ENCODE measurements at regions not wholly inside any gene's neighbourhood (a gene's known extent, or its start where the extent isn't known, plus 50 kb on each side); places are given as distances from the start of the nearest gene placed in this dataset.
"Not testable (repeated sequence)": the region's sequence is repeated elsewhere in the genome, so short reads cannot be mapped to it uniquely, and the experiment has no call there.

- no peak for DNase-seq (ENCODE audit: low read depth)
- no peak for TF ChIP-seq CTCF (conservative IDR thresholded peaks at IDR 0.05; ENCODE audit: low read depth, low read length)
- no peak overlapping the region for H3K4me3 ChIP-seq (ENCODE audit: low read depth, low read length)
Measured at GRCh38 chr1:239123260-239123659, 263.1 kb upstream of the CHRM3 start.

- H3K4me3 ChIP-seq (ENCODE audit: low read depth, low read length): no peak overlapping the region
- no peak for DNase-seq (ENCODE audit: low read depth)
- TF ChIP-seq CTCF (conservative IDR thresholded peaks at IDR 0.05; ENCODE audit: low read depth, low read length): no peak
Measured at GRCh38 chr1:239112101-239112935, 274.1 kb upstream of the CHRM3 start.

GRCh38 chr1:239107676-239108075 lies 278.7 kb upstream of the CHRM3 start:
- no peak for DNase-seq (ENCODE audit: low read depth)
- TF ChIP-seq CTCF (conservative IDR thresholded peaks at IDR 0.05; ENCODE audit: low read depth, low read length): no peak

GRCh38 chr1:239106689-239107088 lies 279.7 kb upstream of the CHRM3 start:
- not testable (repeated sequence) for DNase-seq (ENCODE audit: low read depth); H3K4me3 ChIP-seq (ENCODE audit: low read depth, low read length)

More at GRCh38 chr1:239107676-239108075, 278.7 kb upstream of the CHRM3 start:
- no peak overlapping the region for H3K4me3 ChIP-seq (ENCODE audit: low read depth, low read length)

DNA sequence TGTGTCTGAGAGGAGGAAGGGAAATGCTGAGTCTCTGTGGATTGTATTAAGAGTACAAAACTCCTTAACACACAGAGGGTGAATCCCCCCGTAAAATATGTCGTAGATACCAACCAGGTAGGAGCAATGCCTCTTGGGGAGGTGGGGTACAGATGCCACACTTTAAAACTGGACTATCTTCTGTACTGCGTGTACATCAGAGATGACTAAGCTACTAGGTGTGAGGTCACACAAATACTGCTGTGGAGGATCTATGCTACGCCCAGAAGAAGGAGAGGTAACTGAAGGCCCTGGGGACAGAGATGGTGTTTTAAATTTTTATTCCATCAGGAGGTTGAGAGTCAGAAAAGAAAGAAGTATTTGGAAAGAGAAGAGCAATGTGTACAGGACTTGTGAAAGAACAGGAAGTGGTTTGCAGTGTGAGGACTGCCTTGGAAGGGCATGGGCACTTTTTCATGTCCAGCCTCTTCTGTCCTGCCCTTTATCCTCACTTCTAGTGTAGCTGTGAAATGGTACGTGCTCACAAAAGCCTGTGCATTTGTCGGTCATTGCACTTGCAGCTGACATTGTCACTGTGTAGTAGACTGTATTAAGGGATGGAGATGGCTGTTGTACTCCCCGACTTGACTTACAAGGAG lies 287.8 kb upstream of the CHRM3 start:
- DNase-seq (ENCODE audit: low read depth): no peak
- no peak for TF ChIP-seq CTCF (conservative IDR thresholded peaks at IDR 0.05; ENCODE audit: low read depth, low read length)
- H3K4me3 ChIP-seq (ENCODE audit: low read depth, low read length): no peak overlapping the region

GRCh38 chr1:239091537-239091936 lies 294.8 kb upstream of the CHRM3 start:
- no peak overlapping the region for H3K4me3 ChIP-seq (ENCODE audit: low read depth, low read length)

More at GRCh38 chr1:239091537-239091936, 294.8 kb upstream of the CHRM3 start:
- DNase-seq (ENCODE audit: low read depth): no peak
- TF ChIP-seq CTCF (conservative IDR thresholded peaks at IDR 0.05; ENCODE audit: low read depth, low read length): no peak

Data from epithelial cell of proximal tubule (primary cell).